ENCODE measurements at regions not wholly inside any gene's neighbourhood (a gene's known extent, or its start where the extent isn't known, plus 50 kb on each side); places are given as distances from the start of the nearest gene placed in this dataset.

DNA sequence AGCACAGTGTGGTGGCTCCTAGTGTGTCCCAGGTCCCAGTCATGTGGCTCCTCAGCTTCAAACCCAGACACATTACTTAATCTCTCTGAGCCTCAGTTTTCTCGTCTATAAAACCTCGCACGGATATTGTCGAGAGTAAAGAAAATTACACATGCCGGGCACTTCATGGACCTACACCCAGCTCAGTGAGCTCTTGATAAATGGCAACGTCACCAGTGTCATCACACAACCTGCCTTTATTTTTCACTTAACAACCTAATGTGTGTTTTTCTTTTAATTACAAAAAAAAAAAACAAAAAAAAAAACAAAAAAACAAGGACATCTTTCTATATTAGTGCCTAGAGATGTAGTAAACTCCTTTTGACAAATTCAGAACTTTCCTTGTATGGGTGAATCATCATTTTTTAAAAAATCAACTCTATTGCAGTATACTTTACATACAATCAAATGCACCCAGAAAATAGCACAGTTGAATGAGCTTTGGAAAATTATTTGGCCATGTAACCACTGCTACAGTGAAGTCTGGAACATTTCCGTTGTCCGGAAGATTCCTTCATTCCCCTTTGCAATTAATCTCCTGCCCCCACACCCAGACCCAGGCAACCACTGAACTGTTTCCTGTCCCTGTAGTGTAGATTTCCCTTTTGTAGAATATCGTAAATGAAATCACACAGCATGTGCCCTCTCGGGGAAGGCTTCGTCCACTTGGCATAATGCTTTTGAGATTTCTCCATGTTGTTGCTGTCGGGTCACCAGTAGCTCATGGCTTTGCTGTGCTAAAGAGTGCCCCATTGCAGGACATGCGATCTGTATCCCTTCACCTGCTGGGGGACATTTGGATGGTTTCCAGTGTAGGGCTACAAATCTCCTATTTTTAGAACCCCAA, 100.4 kb upstream of the LARP1 start:
- H3K36me3 ChIP-seq (ENCODE audit: control insufficient read depth in 2 of 2, extremely low read depth in 1 of 2, insufficient read depth in 2 of 2, low read length in 2 of 2) = no peaks in the 10 kb centered on the region
- intact Hi-C loops (cut with micrococcal nuclease) = loop anchor here (1.0 to 2.0 kb wide), 4 partner anchors 28 to 204 kb away; partner anchors contain the start of genes CNOT8 and LARP1
- FAIRE-seq = peak; percentile 95
- no TSS peak for BruUV-seq (replicated peaks)
- no peaks in the 10 kb centered on the region for H3K9me1 ChIP-seq (replicated peaks; ENCODE audit: control insufficient read depth, extremely low read depth, insufficient read depth, low read length)
- CTCF ChIA-PET = interaction anchor here (0.6 to 2.5 kb wide), 9 partner anchors 21 to 318 kb away, joined by 3 to 8 read pairs (median 3); no protein-coding TSS in a partner anchor
- H3K4me3 ChIP-seq (replicated peaks in 1 of 3; ENCODE audit: insufficient read depth in 1 of 3, low read depth in 1 of 3, low read length in 3 of 3) = peak overlapping the region in 1 of 3 experiments; percentile 50
- H3K79me2 ChIP-seq (ENCODE audit: control insufficient read depth, insufficient read depth, low read length) = no peaks in the 10 kb centered on the region
- H3K4me1 ChIP-seq (ENCODE audit: control insufficient read depth, extremely low read depth, insufficient read depth, low read length) = peaks cover 22% of the 10 kb centered on the region
- dilution Hi-C loops (cut with MboI; ENCODE audit: extremely low pct_ligation_motif_present, low sequenced_read_pairs) = no loop called here
- TF ChIP-seq, protein P1, sequence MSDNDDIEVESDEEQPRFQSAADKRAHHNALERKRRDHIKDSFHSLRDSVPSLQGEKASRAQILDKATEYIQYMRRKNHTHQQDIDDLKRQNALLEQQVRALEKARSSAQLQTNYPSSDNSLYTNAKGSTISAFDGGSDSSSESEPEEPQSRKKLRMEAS (IDR thresholded peaks at IDR 0.05; ENCODE audit: insufficient read depth, insufficient read length) = no peak
- TF ChIP-seq JUN (IDR thresholded peaks at IDR 0.05; ENCODE audit: borderline replicate concordance, insufficient read depth, insufficient read length, low read depth) (no peak), MYC (IDR thresholded peaks at IDR 0.05; ENCODE audit: low read depth, low read length) (no peak), EZH2 (IDR thresholded peaks at IDR 0.05; ENCODE audit: borderline replicate concordance, low read depth, low read length, severe bottlenecking) (no peak), POLR2AphosphoS5 (IDR thresholded peaks at IDR 0.05; ENCODE audit: insufficient read depth, low read depth, low read length) (peak; percentile 75), GATA2 (IDR thresholded peaks at IDR 0.05; ENCODE audit: insufficient read depth, insufficient read length, low read depth, low read length) (peak; percentile 40), FOS (IDR thresholded peaks at IDR 0.05; ENCODE audit: borderline replicate concordance, insufficient read depth, low read length) (no peak), POLR2A (IDR thresholded peaks at IDR 0.05; ENCODE audit: low read depth, low read length) (peak; percentile 57)
- TF ChIP-seq, protein P2, sequence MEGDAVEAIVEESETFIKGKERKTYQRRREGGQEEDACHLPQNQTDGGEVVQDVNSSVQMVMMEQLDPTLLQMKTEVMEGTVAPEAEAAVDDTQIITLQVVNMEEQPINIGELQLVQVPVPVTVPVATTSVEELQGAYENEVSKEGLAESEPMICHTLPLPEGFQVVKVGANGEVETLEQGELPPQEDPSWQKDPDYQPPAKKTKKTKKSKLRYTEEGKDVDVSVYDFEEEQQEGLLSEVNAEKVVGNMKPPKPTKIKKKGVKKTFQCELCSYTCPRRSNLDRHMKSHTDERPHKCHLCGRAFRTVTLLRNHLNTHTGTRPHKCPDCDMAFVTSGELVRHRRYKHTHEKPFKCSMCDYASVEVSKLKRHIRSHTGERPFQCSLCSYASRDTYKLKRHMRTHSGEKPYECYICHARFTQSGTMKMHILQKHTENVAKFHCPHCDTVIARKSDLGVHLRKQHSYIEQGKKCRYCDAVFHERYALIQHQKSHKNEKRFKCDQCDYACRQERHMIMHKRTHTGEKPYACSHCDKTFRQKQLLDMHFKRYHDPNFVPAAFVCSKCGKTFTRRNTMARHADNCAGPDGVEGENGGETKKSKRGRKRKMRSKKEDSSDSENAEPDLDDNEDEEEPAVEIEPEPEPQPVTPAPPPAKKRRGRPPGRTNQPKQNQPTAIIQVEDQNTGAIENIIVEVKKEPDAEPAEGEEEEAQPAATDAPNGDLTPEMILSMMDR (IDR thresholded peaks at IDR 0.05; ENCODE audit: extremely low read depth in 1 of 2, insufficient read depth in 1 of 2, low read depth in 1 of 2, low read length in 2 of 2) = no peak
- peak overlapping the region; percentile 95 for H3K4me2 ChIP-seq (ENCODE audit: insufficient read depth, low read length)
- peak overlapping the region; percentile 89 for H3K9ac ChIP-seq (replicated peaks; ENCODE audit: extremely low read depth, insufficient read depth, low read length)
- H3K27me3 ChIP-seq (ENCODE audit: control insufficient read depth in 2 of 2, insufficient read depth in 2 of 2, low read length in 2 of 2) = no peaks in the 10 kb centered on the region
- peak overlapping the region; percentile 86 for H3K27ac ChIP-seq (ENCODE audit: insufficient read depth, low read depth, low read length)
- POLR2A ChIA-PET = interaction anchor here (0.6 to 0.7 kb wide), 2 partner anchors 98 to 1045 kb away, joined by 5 to 6 read pairs; no protein-coding TSS in a partner anchor
- peak; percentile 79 for DNase-seq (ENCODE audit: low read depth, low spot score)
- H3K9me3 ChIP-seq (replicated peaks; ENCODE audit: control insufficient read depth, insufficient read depth, low read length) = no peaks in the 10 kb centered on the region
- peak overlapping the region; percentile 100 for H2AFZ ChIP-seq (ENCODE audit: low read depth, low read length)
- no peaks in the 10 kb centered on the region for H4K20me1 ChIP-seq (replicated peaks; ENCODE audit: control insufficient read depth, extremely low read depth, insufficient read depth, low read length)

Measured in endothelial cell of umbilical vein (primary cell).